ENCODE measurements at regions not wholly inside any gene's neighbourhood (a gene's known extent, or its start where the extent isn't known, plus 50 kb on each side); places are given as distances from the start of the nearest gene placed in this dataset.

DNA sequence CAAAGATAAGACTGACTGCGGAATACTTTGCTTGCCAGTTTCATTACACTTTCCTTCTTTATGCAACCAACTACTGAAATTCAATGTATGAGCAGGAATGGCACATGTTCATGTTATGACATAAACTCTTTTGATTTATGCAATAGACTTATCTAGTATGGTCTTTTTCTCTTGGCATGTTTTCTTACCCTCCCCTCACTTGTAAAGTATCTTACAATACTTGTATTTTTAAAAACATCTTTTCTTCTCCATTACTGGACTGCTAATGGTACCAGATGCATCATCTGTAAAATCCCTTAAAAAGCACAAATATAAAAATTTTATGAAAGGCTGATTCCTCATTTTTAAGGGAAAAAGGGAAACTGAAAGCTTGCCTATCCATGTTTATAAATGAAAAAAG lies 373.8 kb downstream of the ZEB2 start:
- Histone ChIP-seq H3K36me3 (ENCODE audit: control insufficient read depth, insufficient read depth, low read length) (peaks cover 9% of the 10 kb centered on the region), H3K27ac (ENCODE audit: low read length) (no peak overlapping the region), H3K9me3 (ENCODE audit: control insufficient read depth, insufficient read depth, low read length) (no peaks in the 10 kb centered on the region), H3K4me3 (ENCODE audit: low read length) (no peak overlapping the region), H3K4me1 (ENCODE audit: control insufficient read depth, insufficient read depth, low read length) (no peaks in the 10 kb centered on the region), H3K27me3 (ENCODE audit: control insufficient read depth, insufficient read depth, low read length) (no peaks in the 10 kb centered on the region)
- ATAC-seq = no peak
- TF ChIP-seq, protein P1, sequence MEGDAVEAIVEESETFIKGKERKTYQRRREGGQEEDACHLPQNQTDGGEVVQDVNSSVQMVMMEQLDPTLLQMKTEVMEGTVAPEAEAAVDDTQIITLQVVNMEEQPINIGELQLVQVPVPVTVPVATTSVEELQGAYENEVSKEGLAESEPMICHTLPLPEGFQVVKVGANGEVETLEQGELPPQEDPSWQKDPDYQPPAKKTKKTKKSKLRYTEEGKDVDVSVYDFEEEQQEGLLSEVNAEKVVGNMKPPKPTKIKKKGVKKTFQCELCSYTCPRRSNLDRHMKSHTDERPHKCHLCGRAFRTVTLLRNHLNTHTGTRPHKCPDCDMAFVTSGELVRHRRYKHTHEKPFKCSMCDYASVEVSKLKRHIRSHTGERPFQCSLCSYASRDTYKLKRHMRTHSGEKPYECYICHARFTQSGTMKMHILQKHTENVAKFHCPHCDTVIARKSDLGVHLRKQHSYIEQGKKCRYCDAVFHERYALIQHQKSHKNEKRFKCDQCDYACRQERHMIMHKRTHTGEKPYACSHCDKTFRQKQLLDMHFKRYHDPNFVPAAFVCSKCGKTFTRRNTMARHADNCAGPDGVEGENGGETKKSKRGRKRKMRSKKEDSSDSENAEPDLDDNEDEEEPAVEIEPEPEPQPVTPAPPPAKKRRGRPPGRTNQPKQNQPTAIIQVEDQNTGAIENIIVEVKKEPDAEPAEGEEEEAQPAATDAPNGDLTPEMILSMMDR (IDR thresholded peaks at IDR 0.05) = no peak
- no peaks in the 10 kb centered on the region for H3K36me3 Mint-ChIP-seq
- H3K4me3 Mint-ChIP-seq = no peak overlapping the region
- no peak for DNase-seq
- H3K9me3 Mint-ChIP-seq = no peaks in the 10 kb centered on the region
- WGBS (ENCODE audit: insufficient coverage) = no CpG with 5 or more reads among the region's 1 CpG
- intact Hi-C loops (cut with micrococcal nuclease) = no loop called here
- H3K4me1 Mint-ChIP-seq = peaks cover 0 to 7% of the 10 kb centered on the region in 2 donors
- H3K27me3 Mint-ChIP-seq (ENCODE audit: low read depth in 2 of 2) = no peaks in the 10 kb centered on the region
- no peak overlapping the region for H3K27ac Mint-ChIP-seq

DNA sequence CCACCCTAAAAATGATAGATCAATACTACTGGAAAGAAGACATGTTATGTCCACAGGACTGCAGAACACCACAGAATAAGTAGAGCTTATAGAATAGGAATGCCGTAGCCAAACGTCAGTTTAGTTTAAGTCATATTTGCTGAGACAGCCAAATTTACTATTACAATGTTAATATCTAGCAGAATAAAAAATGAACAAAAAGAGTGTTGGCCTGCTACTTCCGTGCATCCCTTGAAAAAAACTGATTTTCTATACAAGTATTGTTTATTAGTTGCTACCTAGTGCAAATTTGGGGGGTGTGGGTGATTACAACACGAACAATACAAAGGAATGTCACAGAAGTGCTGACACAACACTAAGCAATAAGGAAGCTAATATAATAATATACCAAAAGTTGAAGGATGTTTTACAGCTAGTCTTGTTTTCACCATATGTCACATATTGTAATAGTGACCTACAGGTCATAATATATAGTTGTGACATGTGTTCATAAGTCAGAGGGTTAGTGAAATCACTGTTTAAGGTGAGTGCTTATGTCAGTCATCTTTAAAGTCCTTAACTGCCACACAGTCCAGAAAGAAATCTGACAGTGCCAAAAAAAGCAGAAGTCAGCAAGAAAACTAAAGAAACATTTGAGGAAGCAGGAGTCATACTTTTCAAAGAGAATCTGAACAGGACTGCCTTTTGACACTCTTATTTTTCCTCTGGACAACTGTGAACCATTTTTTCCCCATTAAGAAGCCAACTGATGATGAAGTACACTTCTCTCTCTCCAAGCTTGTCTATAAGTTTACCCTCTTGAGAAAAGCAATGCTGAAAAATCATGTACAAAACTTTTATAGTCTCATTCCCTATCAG lies 376.4 kb downstream of the ZEB2 start:
- Histone ChIP-seq H3K4me3 (ENCODE audit: low read length) (no peak overlapping the region), H3K36me3 (ENCODE audit: control insufficient read depth, insufficient read depth, low read length) (peaks cover 9% of the 10 kb centered on the region), H3K4me1 (ENCODE audit: control insufficient read depth, insufficient read depth, low read length) (no peaks in the 10 kb centered on the region), H3K27ac (ENCODE audit: low read length) (no peak overlapping the region), H3K27me3 (ENCODE audit: control insufficient read depth, insufficient read depth, low read length) (no peaks in the 10 kb centered on the region), H3K9me3 (ENCODE audit: control insufficient read depth, insufficient read depth, low read length) (no peaks in the 10 kb centered on the region)
- no CpG with 5 or more reads among the region's 4 CpGs for WGBS (ENCODE audit: insufficient coverage)
- Mint-ChIP-seq H3K36me3 (no peaks in the 10 kb centered on the region), H3K4me3 (no peak overlapping the region), H3K27me3 (ENCODE audit: low read depth in 2 of 2) (no peaks in the 10 kb centered on the region), H3K4me1 (peaks cover 0 to 7% of the 10 kb centered on the region in 2 donors), H3K9me3 (no peaks in the 10 kb centered on the region), H3K27ac (no peak overlapping the region)
- ATAC-seq (no peak), DNase-seq (no peak)
- intact Hi-C loops (cut with micrococcal nuclease) = no loop called here
- TF ChIP-seq, protein P1 (IDR thresholded peaks at IDR 0.05) = no peak

DNA sequence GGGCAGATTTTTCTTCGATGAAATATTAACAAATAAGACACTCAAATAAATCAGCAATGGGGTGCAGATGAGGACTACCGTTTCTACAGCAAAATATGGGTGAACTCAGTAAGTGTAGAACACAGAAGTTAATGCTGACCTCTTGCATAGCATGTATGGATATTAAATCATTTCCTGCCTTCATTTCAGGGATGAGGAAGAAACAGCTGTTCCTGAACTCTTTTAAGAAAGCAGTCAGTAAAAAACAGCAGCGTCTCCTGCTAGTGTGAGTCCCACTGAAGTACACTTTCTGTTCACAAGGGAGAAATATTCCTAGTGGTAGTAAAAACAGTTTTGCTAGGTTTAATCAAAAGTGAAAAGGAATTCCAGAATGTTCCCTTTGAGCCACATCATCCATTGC lies 379.0 kb downstream of the ZEB2 start:
- TF ChIP-seq, protein P1 (IDR thresholded peaks at IDR 0.05) = no peak
- no peaks in the 10 kb centered on the region for H3K4me1 ChIP-seq (ENCODE audit: control insufficient read depth, insufficient read depth, low read length)
- H3K27ac ChIP-seq (ENCODE audit: low read length) = no peak overlapping the region
- H3K27me3 ChIP-seq (ENCODE audit: control insufficient read depth, insufficient read depth, low read length) = no peaks in the 10 kb centered on the region
- no peaks in the 10 kb centered on the region for H3K36me3 Mint-ChIP-seq
- 95% methylated on average over 2 of the region's 3 CpGs for WGBS (ENCODE audit: insufficient coverage)
- no peak overlapping the region for H3K4me3 ChIP-seq (ENCODE audit: low read length)
- intact Hi-C loops (cut with micrococcal nuclease) = no loop called here
- no peak overlapping the region for H3K27ac Mint-ChIP-seq
- H3K27me3 Mint-ChIP-seq (ENCODE audit: low read depth in 2 of 2) = no peaks in the 10 kb centered on the region
- H3K9me3 ChIP-seq (ENCODE audit: control insufficient read depth, insufficient read depth, low read length) = no peaks in the 10 kb centered on the region
- peaks cover 9% of the 10 kb centered on the region for H3K36me3 ChIP-seq (ENCODE audit: control insufficient read depth, insufficient read depth, low read length)
- H3K4me3 Mint-ChIP-seq = no peak overlapping the region
- no peak for DNase-seq
- no peak for ATAC-seq
- H3K4me1 Mint-ChIP-seq = peaks cover 0 to 7% of the 10 kb centered on the region in 2 donors
- no peaks in the 10 kb centered on the region for H3K9me3 Mint-ChIP-seq

All from natural killer cell (primary cell).